COLO668 (cell line): ENCODE measurements at regions not wholly inside any gene's neighbourhood (a gene's known extent, or its start where the extent isn't known, plus 50 kb on each side); places are given as distances from the start of the nearest gene placed in this dataset.

Experiments used
- DNase-seq: peaks from one replicate; lab custom pipeline; 2025; ENCODE audit not compliant: unreplicated experiment; lab: John Stamatoyannopoulos, UW

- DNase-seq = no peak
Observed at GRCh38 chr1:115426231-115426771, 88.3 kb upstream of the NGF start.

DNA sequence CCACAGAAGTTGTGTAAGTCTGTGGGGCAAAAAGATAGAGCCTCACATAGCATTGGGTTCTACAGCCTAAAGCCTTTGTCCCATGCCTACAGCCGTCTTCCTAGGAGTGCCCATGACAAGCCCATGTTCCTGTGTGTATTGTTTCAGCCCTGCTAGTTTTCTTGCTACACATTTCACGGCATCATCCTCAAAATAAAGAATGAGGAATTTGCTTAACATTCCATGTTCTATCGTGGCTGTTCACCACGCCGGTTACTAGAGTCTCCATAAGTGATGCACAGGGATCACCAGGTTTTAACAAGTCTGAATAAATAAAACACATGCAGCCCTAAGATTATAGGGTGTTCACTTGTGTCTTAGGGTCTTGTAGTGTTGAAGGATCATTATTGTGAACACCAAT, 87.4 kb upstream of the NGF start:
- DNase-seq = no peak

DNA sequence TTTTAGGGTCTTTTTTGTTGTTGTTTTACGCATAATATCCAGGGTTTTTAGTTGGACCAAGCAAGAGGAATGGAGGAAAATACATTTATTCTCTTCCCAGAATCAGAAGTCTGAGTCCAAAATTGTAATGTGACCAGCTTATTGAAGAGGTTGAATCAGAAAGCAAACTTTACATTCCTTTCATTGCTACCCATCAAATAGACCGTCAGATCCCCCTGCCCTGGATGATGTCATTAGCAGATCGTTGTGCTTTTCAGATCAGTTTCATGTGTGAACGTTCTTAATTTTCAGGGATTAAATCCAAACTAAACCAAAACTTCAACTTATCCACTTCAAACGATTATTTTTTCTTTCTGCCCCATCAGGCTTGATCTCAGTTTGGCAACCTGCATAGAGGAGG, 85.7 kb upstream of the NGF start:
- no peak for DNase-seq

DNA sequence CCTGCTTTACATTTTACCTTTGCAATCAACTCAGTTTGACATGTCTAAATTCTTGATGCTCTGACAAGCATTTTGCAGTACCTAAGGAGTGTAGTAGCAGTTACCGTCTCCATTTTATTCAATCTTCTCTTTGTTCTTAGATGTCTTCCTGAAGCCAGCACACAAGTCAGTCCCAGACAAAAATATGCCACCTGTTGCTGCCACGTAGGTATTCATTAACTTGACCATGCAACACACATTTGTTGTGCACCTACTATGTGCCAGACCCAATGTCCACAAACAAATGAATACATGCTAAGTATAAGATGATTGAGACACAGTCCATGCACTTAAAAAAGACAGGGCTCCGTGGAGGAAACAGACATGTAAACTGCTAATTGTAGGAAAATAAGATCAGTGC, 81.5 kb upstream of the NGF start:
- no peak for DNase-seq

DNA sequence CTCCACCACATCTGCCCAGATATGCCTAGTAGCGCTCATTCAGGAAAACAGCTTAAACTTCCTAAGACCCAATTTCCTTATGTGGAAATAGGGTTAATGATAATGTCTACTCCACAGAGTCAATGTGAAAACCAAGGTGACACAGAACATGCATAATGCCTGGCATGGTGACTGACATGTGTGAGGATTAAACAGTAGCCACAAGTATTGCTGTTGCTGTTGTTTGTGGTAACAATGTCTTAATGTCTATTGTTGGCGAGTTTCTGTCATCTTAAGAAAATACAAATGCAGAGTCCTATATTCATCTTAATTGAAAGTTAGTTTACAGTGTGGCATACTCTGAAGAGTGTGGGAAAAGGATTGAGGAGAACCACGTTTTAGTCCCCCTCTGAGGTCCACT, 75.6 kb upstream of the NGF start:
- DNase-seq = no peak

- DNase-seq = no peak
Observed at GRCh38 chr1:115413208-115413607, 75.2 kb upstream of the NGF start.

- DNase-seq = no peak
Observed at GRCh38 chr1:115412733-115413132, 74.7 kb upstream of the NGF start.

DNA sequence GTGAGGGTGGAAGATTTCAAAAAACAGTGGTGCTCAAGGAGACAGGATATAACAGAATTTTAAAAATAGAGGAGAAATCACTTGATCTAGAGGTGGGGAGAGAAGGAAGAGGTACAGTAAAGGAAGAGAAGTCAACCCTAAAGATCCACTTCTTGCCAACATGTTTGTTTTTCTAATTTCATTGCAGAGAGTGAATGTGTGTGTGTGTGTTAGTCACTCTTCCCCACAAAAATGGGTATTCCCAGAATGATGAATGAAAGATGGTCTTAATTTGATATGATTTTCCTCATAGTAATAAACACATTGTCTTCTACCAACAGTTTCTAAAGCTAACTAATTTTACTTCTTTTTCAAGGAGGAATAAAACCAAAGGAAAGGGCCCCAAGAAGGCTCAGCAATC, 74.2 kb upstream of the NGF start:
- no peak for DNase-seq

- no peak for DNase-seq
Observed at GRCh38 chr1:115411371-115412063, 73.5 kb upstream of the NGF start.

- no peak for DNase-seq
Observed at GRCh38 chr1:115409094-115410015, 71.3 kb upstream of the NGF start.

DNA sequence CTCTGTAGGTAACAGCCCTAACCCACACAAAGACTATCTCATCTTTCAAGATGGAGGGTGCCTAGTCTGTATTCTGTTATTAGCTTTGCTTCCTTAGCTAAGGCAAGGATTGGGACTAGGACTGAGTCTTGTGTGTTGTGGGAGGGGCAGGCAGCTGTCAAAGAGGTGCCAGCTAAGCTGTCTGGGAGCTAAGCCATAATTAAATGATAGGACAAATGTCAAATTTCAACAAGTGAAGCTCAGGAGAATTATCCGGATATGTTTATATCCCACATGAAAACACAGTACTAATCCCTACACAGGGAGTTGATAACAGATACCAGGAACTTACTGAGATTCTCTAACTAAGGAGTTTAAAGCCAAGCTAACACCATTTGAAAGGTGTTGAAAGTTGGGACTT, 70.5 kb upstream of the NGF start:
- no peak for DNase-seq

DNA sequence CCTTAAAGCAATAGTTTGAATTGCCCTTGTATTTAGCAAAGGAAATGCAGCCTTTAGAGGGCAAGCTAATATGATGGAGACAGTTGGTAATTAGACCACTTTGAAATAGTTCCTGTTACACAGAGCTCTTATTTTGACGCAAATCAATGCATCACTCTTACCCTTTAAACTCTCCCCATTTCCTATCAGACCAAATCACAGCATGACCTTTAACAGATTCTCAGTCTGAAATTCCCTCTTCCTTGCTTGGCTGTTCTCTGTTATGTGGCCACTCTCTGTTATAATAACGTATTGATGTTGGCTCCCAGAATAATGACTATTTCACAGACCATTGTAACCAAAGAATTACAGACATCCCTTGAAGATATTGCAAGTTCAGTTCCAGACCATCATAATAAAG, 66.9 kb upstream of the NGF start:
- no peak for DNase-seq

- no peak for DNase-seq
Observed at GRCh38 chr1:115402753-115403184, 64.7 kb upstream of the NGF start.

GRCh38 chr1:115401676-115402075, 63.6 kb upstream of the NGF start:
- DNase-seq = no peak

- no peak for DNase-seq
Observed at GRCh38 chr1:115400891-115401290, 62.8 kb upstream of the NGF start.

DNA sequence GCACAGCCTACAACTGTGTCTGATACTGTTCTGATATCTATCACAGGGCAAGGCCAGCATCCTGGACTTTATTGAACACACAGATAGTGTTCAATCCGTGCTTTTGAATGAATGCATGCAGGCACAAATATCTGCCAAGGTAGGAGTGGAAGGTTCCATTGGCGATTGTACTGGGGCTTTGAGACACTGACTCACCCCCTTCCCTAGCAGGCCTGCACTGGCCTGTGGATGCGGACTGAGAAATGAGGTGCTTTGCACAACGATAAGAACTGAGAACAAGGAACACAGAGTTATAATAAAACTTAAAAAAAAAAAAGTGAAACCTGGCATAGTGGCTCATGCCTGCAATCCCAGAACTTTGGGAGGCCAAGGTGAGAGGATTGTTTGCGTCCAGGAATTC, 62.4 kb upstream of the NGF start:
- DNase-seq = no peak

GRCh38 chr1:115398745-115399144, 60.7 kb upstream of the NGF start:
- no peak for DNase-seq
